GM12864 (cell line): ENCODE measurements at regions not wholly inside any gene's neighbourhood (a gene's known extent, or its start where the extent isn't known, plus 50 kb on each side); places are given as distances from the start of the nearest gene placed in this dataset.

Experiments used
- DNase-seq: peaks from one replicate; pipeline ENCODE4 v3.0.0-alpha.2; 2011; ENCODE audit warnings: low read depth
- H3K4me3 ChIP-seq: 2 replicates; pipeline ENCODE4 v1.5.1; 2011; ENCODE audit warnings: mild to moderate bottlenecking, low read depth, low read length, control low read depth
- CTCF ChIP-seq: IDR thresholded peaks from 2 replicates; pipeline ENCODE4 v1.5.1; 2011; ENCODE audit warnings: low read depth, mild to moderate bottlenecking, moderate library complexity, low read length, control low read depth, inconsistent platforms; ENCODE audit errors: missing control alignments

- no peak overlapping the region for H3K4me3 ChIP-seq
- DNase-seq = no peak
- TF ChIP-seq CTCF = no peak
Measured at GRCh38 chr16:72677662-72678447, 370.1 kb downstream of the ZFHX3 start.

DNA sequence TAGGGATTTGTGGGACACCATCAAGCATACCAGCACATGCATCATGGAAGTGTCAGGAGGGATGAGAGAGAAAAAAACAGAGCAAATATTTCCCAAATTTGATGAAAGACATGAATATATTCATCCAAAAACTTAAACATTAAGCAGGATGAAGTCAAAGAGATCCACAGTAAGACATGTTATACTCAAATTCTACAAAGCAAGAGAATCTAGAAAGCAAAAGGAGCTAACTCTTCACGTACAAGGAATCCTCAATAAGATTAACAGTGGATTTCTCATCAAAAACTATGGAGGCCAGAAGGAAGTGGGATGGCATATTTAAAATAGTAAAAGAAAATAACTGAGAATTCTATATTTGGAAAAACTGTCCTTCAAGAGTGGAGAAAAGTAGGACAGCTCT, 374.8 kb downstream of the ZFHX3 start:
- no peak overlapping the region for H3K4me3 ChIP-seq
- no peak for TF ChIP-seq CTCF
- no peak for DNase-seq

GRCh38 chr16:72666267-72666666, 381.7 kb downstream of the ZFHX3 start:
- DNase-seq = no peak
- no peak overlapping the region for H3K4me3 ChIP-seq
- TF ChIP-seq CTCF = no peak

DNA sequence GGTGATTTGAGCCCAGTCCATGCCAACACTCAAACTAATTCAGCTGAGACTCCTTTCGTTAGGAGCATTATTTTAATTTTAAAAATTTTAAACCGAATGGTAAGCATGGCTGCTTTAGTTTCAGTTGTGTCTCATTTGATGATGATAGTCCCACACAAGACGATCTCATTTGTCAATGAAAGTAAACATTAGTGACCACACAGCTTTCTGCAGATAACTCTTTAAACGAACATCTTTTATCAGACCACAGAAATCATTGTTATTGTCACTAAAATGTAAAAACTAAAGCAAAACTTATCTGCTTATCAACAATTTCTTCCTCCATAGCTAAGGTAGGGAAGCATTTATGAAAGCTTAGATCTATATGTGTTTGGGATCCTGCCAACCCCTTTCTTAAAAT, 382.2 kb downstream of the ZFHX3 start:
- no peak for DNase-seq
- TF ChIP-seq CTCF = no peak

GRCh38 chr16:72664509-72665408, 383.2 kb downstream of the ZFHX3 start:
- TF ChIP-seq CTCF = no peak
- DNase-seq = peak; percentile 98
- H3K4me3 ChIP-seq = peak overlapping the region; percentile 87

More for the DNA sequence above, 382.2 kb downstream of the ZFHX3 start:
- H3K4me3 ChIP-seq = peak overlapping the region; percentile 87

- peak overlapping the region; percentile 87 for H3K4me3 ChIP-seq
- no peak for TF ChIP-seq CTCF
- no peak for DNase-seq
Measured at GRCh38 chr16:72664056-72664508, 383.8 kb downstream of the ZFHX3 start.
